Common myeloid progenitor, CD34-positive (primary cell): ENCODE measurements at regions not wholly inside any gene's neighbourhood (a gene's known extent, or its start where the extent isn't known, plus 50 kb on each side); places are given as distances from the start of the nearest gene placed in this dataset.

ENCODE experiments used
- CTCF ChIA-PET: fragments of 350-600 bp; sonication (Branson Sonifier 250); formaldehyde crosslinking; loops from one replicate; lab custom pipeline; 2021; ENCODE audit warnings: antibody characterized with exemption; lab: Charles Lee
- POLR2A ChIA-PET: fragments of 350-600 bp; sonication (Branson Sonifier 250); formaldehyde crosslinking; loops from one replicate; lab custom pipeline; 2021; ENCODE audit warnings: antibody characterized with exemption; lab: Charles Lee
- DNase-seq, 3 donors: peaks; one replicate each; pipeline versions ENCODE4 v3.0.0 to v3.0.0-alpha.2; 2013
- H3K27ac ChIP-seq, 2 experiments: 1 replicate in 1 of 2; 2 replicates in 1 of 2; pipeline ENCODE4 v1.7.0; 2013; ENCODE audit warnings: inconsistent platforms in 2 of 2, low read length in 2 of 2, mild to moderate bottlenecking in 2 of 2, low read depth in 1 of 2, moderate library complexity in 1 of 2; ENCODE audit not compliant: severe bottlenecking in 2 of 2, insufficient read depth in 1 of 2, poor library complexity in 1 of 2
- H3K27me3 ChIP-seq, 5 experiments: replicated peaks in 2 of 5; 1 replicate in 3 of 5; 2 replicates in 2 of 5; pipeline versions ENCODE4 v1.6.1 to v1.7.0; 2013; ENCODE audit warnings: low read length in 4 of 5, mild to moderate bottlenecking in 2 of 5, moderate library complexity in 2 of 5, inconsistent platforms in 1 of 5; ENCODE audit not compliant: insufficient read depth in 5 of 5, control insufficient read depth in 4 of 5
- H3K36me3 ChIP-seq, 4 experiments: 1 replicate in 2 of 4; 2 replicates in 2 of 4; pipeline versions ENCODE4 v1.6.1 to v1.7.0; 2013; ENCODE audit warnings: low read length in 3 of 4, control low read depth in 1 of 4, mild to moderate bottlenecking in 1 of 4; ENCODE audit not compliant: control insufficient read depth in 4 of 4, insufficient read depth in 4 of 4
- H3K4me1 ChIP-seq, 4 experiments: 1 replicate in 3 of 4; 2 replicates in 1 of 4; pipeline versions ENCODE4 v1.6.1 to v1.7.1; 2013; ENCODE audit warnings: low read length in 3 of 4, mild to moderate bottlenecking in 3 of 4, control low read depth in 1 of 4, inconsistent platforms in 1 of 4, moderate library complexity in 1 of 4; ENCODE audit not compliant: control insufficient read depth in 4 of 4, insufficient read depth in 4 of 4; ENCODE audit errors: control extremely low read depth in 1 of 4
- H3K4me3 ChIP-seq, 7 experiments: 1 replicate in 4 of 7; 2 replicates in 3 of 7; pipeline versions ENCODE4 v1.5.1 to v1.7.0; 2013; ENCODE audit warnings: mild to moderate bottlenecking in 7 of 7, low read length in 6 of 7, moderate library complexity in 6 of 7, inconsistent platforms in 2 of 7, low read depth in 2 of 7, control low read depth in 1 of 7; ENCODE audit not compliant: insufficient read depth in 4 of 7, control insufficient read depth in 1 of 7; ENCODE audit errors: extremely low read depth in 1 of 7
- H3K9me3 ChIP-seq, 5 experiments: 1 replicate in 4 of 5; 2 replicates in 1 of 5; pipeline versions ENCODE4 v1.6.1 to v1.7.1; 2013; ENCODE audit warnings: low read length in 4 of 5, mild to moderate bottlenecking in 2 of 5, inconsistent platforms in 1 of 5, low read depth in 1 of 5, moderate library complexity in 1 of 5; ENCODE audit not compliant: control insufficient read depth in 4 of 5, insufficient read depth in 2 of 5; ENCODE audit errors: control extremely low read depth in 1 of 5
- WGBS: methylation state at CpG from one replicate; pipeline ENCODE4 v1.1.5; 2013; ENCODE audit not compliant: insufficient coverage; 5-methylcytosine and 5-hydroxymethylcytosine counted together

DNA sequence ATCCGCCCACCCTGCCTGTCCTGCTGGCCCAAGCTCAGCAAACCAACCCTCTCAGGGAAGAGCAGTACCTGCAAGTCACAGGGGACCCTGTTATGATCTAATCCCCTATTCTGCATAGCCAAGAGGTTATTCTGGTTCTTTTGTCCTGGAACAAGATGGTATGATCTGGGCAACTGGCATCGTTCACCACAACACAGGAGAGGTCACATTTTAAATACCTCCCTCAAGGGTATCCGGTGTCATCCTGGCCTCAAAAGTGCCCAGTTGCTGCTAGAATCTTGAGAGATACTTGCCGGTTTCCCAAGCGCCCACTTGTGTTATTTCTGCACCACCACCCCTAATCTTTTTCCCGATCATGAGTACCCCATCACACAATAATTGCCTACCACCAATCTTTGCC, 497.5 kb downstream of the BCOR start:
- Histone ChIP-seq H3K27ac (no peak overlapping the region), H3K4me1 (peaks cover 0 to 2% (median 0%) of the 10 kb centered on the region in 4 experiments), H3K27me3 (peaks cover 0 to 5% (median 0%) of the 10 kb centered on the region in 5 experiments), H3K9me3 (no peaks in the 10 kb centered on the region), H3K4me3 (no peak overlapping the region), H3K36me3 (no peaks in the 10 kb centered on the region)
- DNase-seq = no peak
- ChIA-PET CTCF (no interaction called here), POLR2A (no interaction called here)
- WGBS = 80% methylated on average over 5 of the region's 6 CpGs

DNA sequence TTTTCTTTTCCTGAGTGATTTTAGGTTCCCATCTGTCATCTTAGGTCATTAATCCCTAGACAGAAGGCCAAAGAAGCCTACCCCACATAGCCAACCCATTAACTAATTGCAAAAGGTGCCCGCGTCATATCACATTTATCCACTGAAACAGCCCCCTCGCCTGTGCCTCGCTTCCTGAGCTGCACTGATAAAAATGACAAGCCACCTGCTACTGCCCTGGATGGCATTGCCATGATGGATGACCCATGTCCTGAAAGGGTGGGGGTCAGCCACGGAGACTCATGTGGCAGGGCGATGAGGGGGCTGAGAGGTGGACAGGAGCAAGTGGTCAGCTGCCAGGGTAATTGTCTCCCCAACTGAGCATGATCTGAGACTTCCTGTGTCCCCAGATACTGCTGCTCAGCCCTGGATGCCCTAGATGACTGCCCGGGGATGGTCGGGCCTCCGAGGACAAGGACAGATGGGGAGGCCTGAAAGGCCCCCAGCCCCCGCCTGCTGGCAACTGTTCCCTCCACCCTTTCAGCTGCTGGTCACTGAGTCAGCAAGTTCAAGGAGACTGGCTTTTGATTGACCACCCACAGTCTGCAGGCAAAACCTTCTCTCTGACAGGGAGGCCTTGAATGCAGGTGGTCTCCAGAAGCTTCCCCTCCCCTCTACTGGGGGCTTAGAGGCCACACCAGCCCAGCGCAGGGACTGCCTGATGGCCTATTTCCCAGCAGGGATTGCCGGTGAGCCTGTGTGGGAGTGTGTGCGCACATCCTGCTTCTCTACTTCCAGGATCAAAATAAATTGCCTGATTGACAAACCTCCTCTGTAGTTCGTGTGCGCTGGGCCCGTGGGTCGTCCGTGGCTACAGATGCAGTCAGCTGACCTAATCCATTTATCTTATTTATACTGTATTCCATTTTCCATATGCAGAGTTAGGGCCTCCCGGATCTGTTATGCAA, 496.3 kb downstream of the BCOR start:
- H3K9me3 ChIP-seq = peaks cover 0 to under 1% (median 0%) of the 10 kb centered on the region in 5 experiments
- CTCF ChIA-PET = no interaction called here
- H3K4me3 ChIP-seq = no peak overlapping the region
- H3K4me1 ChIP-seq = peaks cover 0 to 2% (median 0%) of the 10 kb centered on the region in 4 experiments
- POLR2A ChIA-PET = no interaction called here
- WGBS = 67% methylated on average over 7 of the region's 19 CpGs
- H3K27ac ChIP-seq = no peak overlapping the region
- H3K27me3 ChIP-seq = peaks cover 0 to 5% (median 0%) of the 10 kb centered on the region in 5 experiments
- no peaks in the 10 kb centered on the region for H3K36me3 ChIP-seq
- DNase-seq = peak in 2 of 3 donors; percentile 24 to 41

DNA sequence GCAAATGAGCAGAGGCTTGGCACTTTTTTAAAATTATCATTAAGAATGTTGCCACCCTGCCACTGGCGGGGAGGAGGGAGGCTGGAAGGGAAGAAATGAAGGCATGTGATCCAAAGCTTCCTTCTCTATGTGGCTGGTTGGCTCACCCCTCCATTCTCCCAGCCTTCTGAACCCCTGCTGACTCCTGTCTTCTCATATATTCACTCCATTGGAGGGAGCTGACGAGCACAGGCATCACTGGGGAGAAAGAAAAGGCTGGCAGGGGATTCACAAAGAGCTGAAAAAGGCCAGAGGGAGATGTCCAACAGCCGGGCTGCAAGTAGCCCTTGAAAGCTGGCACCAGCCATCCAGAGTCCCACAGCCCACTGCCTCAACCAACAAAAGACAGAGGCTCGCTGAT, 495.6 kb downstream of the BCOR start:
- H3K4me1 ChIP-seq = peaks cover 0 to 2% (median 0%) of the 10 kb centered on the region in 4 experiments
- H3K9me3 ChIP-seq = peaks cover 0 to 3% (median 0%) of the 10 kb centered on the region in 5 experiments
- POLR2A ChIA-PET = no interaction called here
- no peaks in the 10 kb centered on the region for H3K36me3 ChIP-seq
- no peak overlapping the region for H3K4me3 ChIP-seq
- 100% methylated on average over 1 of the region's 4 CpGs for WGBS
- no peak for DNase-seq
- CTCF ChIA-PET = no interaction called here
- H3K27me3 ChIP-seq = peaks cover 0 to 5% (median 0%) of the 10 kb centered on the region in 5 experiments
- no peak overlapping the region for H3K27ac ChIP-seq

DNA sequence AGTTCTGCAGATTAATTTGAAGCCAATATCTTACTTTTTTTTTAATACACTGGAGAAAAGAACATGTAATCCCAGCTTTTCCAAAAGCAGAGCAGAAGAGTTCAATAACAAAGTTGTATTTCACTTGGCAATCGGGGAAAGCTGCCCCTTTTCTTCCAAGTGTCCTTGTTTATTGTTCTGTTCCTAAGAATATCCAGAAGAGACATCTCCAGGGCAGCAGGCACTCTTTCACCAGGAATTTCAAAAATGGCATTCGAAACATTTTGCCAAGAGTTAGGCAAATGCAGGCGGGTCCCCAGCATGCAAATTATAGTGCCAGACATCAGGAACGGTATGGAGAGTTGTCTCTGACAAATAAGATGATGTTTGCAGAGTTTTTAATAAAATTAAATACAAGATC, 494.5 kb downstream of the BCOR start:
- no peak for DNase-seq
- Histone ChIP-seq H3K36me3 (no peaks in the 10 kb centered on the region), H3K27ac (no peak overlapping the region), H3K9me3 (peaks cover 0 to 3% (median 0%) of the 10 kb centered on the region in 5 experiments), H3K4me3 (no peak overlapping the region), H3K4me1 (peaks cover 0 to 2% (median 0%) of the 10 kb centered on the region in 4 experiments), H3K27me3 (peaks cover 0 to 1% (median 0%) of the 10 kb centered on the region in 5 experiments)
- ChIA-PET POLR2A (interaction anchor here (0.7 kb wide), 1 partner anchor 82 kb away, joined by 3 read pairs; no protein-coding TSS in a partner anchor), CTCF (no interaction called here)
- WGBS = 71% methylated on average over 3 of the region's 4 CpGs

DNA sequence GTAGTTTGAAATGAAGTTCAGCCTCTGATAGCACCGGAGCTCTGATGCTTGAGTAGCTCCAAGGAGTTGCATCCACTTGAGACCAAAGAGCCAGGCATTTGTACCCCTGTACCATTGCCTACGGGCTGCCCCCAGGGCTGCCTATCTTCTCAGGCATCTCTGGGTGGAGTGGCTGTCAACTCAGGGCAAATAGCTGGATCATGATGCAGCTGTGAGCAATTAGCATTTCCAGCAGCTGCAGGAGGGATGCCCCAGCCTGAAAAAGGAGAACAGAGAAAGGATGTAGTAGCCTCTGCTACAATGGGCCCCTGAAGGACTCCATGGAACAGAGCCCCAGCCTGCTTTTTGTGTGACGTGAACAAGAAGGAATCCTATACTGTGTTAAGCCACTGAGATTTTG, 492.6 kb downstream of the BCOR start:
- Histone ChIP-seq H3K4me1 (peaks cover 0 to 2% (median 0%) of the 10 kb centered on the region in 4 experiments), H3K27ac (no peak overlapping the region), H3K9me3 (peaks cover 0 to 3% (median 0%) of the 10 kb centered on the region in 5 experiments), H3K4me3 (no peak overlapping the region), H3K36me3 (no peaks in the 10 kb centered on the region), H3K27me3 (peaks cover 0 to 1% (median 0%) of the 10 kb centered on the region in 5 experiments)
- ChIA-PET POLR2A (no interaction called here), CTCF (interaction anchor here (1.4 kb wide), 1 partner anchor 9 kb away, joined by 4 read pairs; no protein-coding TSS in a partner anchor)
- WGBS = 79% methylated on average over 3 of the region's 3 CpGs
- no peak for DNase-seq

DNA sequence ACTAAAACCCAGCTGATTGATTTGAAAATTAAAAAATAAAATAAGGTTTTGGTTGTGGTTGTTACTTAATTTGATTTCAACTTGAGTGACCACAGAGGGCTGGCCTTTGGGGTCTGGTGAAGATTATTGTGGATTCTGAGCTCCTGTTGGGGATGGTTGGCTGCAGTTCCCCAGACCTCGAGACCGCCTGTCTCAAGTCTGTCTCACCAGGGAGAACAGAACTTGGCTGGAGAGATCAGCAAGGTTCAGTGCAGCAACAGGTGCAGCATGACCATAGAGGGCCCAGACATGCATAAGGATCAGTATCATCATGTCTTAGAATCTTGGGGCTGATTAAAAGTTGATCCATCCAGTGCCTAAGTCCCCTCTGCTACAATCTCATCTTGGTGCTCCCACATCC, 491.9 kb downstream of the BCOR start:
- Histone ChIP-seq H3K27ac (no peak overlapping the region), H3K36me3 (no peaks in the 10 kb centered on the region), H3K4me3 (no peak overlapping the region), H3K4me1 (peaks cover 0 to 2% (median 0%) of the 10 kb centered on the region in 4 experiments), H3K27me3 (peaks cover 0 to 3% (median 0%) of the 10 kb centered on the region in 5 experiments), H3K9me3 (peaks cover 0 to 3% (median 0%) of the 10 kb centered on the region in 5 experiments)
- no peak for DNase-seq
- WGBS = 100% methylated on average over 2 of the region's 2 CpGs
- ChIA-PET CTCF (interaction anchor here (1.1 to 1.4 kb wide), 2 partner anchors 9 to 40 kb away, joined by 3 to 4 read pairs; no protein-coding TSS in a partner anchor), POLR2A (no interaction called here)

DNA sequence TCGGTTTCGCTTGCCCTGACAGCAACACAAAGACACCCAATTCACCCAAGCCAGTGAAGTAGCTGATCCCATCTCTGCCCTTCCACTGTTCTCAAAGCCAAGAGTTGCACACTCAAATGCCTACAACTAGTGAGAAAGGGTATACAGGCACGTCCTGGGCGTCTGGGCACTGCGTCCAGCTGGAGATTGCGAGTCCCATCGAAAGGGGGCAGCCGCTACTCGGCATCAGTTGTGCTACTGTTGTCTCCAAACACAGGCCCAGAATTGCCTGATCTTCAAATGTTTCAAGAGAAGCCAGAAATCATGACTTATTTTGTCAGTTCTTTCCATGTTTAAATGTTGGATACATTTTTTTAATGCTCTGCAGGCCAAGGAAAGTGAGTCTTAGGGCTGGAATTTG, 487.8 kb downstream of the BCOR start:
- Histone ChIP-seq H3K4me1 (peaks cover 0 to 14% (median 11%) of the 10 kb centered on the region in 4 experiments), H3K9me3 (peaks cover 0 to 3% (median 0%) of the 10 kb centered on the region in 5 experiments), H3K27ac (no peak overlapping the region), H3K4me3 (no peak overlapping the region), H3K36me3 (no peaks in the 10 kb centered on the region), H3K27me3 (peaks cover 0 to 31% (median 1%) of the 10 kb centered on the region in 5 experiments)
- 75% methylated on average over 7 of the region's 9 CpGs for WGBS
- CTCF ChIA-PET = no interaction called here
- no peak for DNase-seq
- POLR2A ChIA-PET = no interaction called here
